HCT116 (cell line): ENCODE measurements at regions not wholly inside any gene's neighbourhood (a gene's known extent, or its start where the extent isn't known, plus 50 kb on each side); places are given as distances from the start of the nearest gene placed in this dataset.

ENCODE experiments used
- ATAC-seq: fragments of 200-7000 bp; cut with Tn5 transposase; 2 replicates; pipeline ENCODE4 v1.9.1; 2020; ENCODE audit warnings: mild to moderate bottlenecking, moderate library complexity
- BruUV-seq: library from RNA; stranded (reverse); fragments of 400-500 nt; replicated peaks from 2 replicates; lab custom pipeline; 2021; lab: Mats Ljungman, UMichigan
- CTCF ChIA-PET: fragments of 300-600 bp; sonication (Branson Sonifier 250); formaldehyde crosslinking; loops from one replicate; lab custom pipeline; 2021; ENCODE audit warnings: antibody characterized with exemption; lab: Charles Lee
- POLR2A ChIA-PET: fragments of 300-600, 350-600 bp; sonication (Branson Sonifier 250); formaldehyde crosslinking; loops from one replicate; lab custom pipeline; 2021; ENCODE audit warnings: antibody characterized with exemption; lab: Charles Lee
- RAD21 ChIA-PET, 2 experiments: fragments of 300-600 bp; sonication (Branson Sonifier 250); formaldehyde crosslinking; loops; one replicate each; lab custom pipeline; 2023; ENCODE audit warnings: low total read pairs in 2 of 2; ENCODE audit not compliant: uncharacterized antibody in 2 of 2, unreplicated experiment in 2 of 2, low non-redundant PET in 1 of 2; lab: Charles Lee
- DNase-seq: peaks from one replicate; pipeline ENCODE4 v3.0.0-alpha.2; 2010; ENCODE audit warnings: low read depth, low spot score
- H2AFZ ChIP-seq: fragments of 200-600 bp; shearing (Covaris generic), sonication (generic); 2 replicates; pipeline ENCODE4 v1.6.1; 2017; ENCODE audit warnings: low read depth, mixed run types, mixed read lengths, antibody characterized with exemption, low read length; ENCODE audit not compliant: poor library complexity, severe bottlenecking
- H3K27ac ChIP-seq: 2 replicates; pipeline ENCODE4 v1.5.1; 2012; ENCODE audit warnings: low read depth, low read length
- H3K27me3 ChIP-seq: fragments of 200-600 bp; sonication (generic); 2 replicates; pipeline ENCODE4 v1.6.1; 2016; ENCODE audit warnings: mixed run types, low read length, mixed read lengths; ENCODE audit not compliant: insufficient read depth
- H3K36me3 ChIP-seq, 2 experiments: fragments of 200-500 bp in 1 of 2; fragments of 200-600 bp in 1 of 2; sonication (Bioruptor generic) in 1 of 2; sonication (generic) in 1 of 2; 2 replicates each; pipeline versions ENCODE4 v1.5.1 to v1.6.1; 2014 to 2016; ENCODE audit warnings: low read length in 2 of 2, inconsistent platforms in 1 of 2, mixed read lengths in 1 of 2, mixed run types in 1 of 2; ENCODE audit not compliant: insufficient read depth in 2 of 2, control insufficient read depth in 1 of 2
- H3K4me1 ChIP-seq, 2 experiments: fragments of 200-600 bp in 1 of 2; sonication (generic) in 1 of 2; 2 replicates each; pipeline versions ENCODE4 v1.5.1 to v1.6.1; 2012 to 2017; ENCODE audit warnings: low read length in 2 of 2, inconsistent platforms in 1 of 2, mild to moderate bottlenecking in 1 of 2, mixed read lengths in 1 of 2, mixed run types in 1 of 2, moderate library complexity in 1 of 2; ENCODE audit not compliant: insufficient read depth in 2 of 2, control insufficient read depth in 1 of 2
- H3K4me2 ChIP-seq: fragments of 200-600 bp; sonication (generic); 2 replicates; pipeline ENCODE4 v1.6.1; 2017; ENCODE audit warnings: mixed run types, low read length, mixed read lengths
- H3K4me3 ChIP-seq, 2 experiments: fragments of 200-600 bp in 1 of 2; sonication (generic) in 1 of 2; replicated peaks in 1 of 2; 2 replicates each; pipeline ENCODE4 v1.5.1; 2011 to 2016; ENCODE audit warnings: low read length in 2 of 2, control low read depth in 1 of 2, low read depth in 1 of 2, mild to moderate bottlenecking in 1 of 2, mixed read lengths in 1 of 2, mixed run types in 1 of 2
- H3K79me2 ChIP-seq: fragments of 200-600 bp; sonication (generic); 2 replicates; pipeline ENCODE4 v1.6.1; 2017; ENCODE audit warnings: mild to moderate bottlenecking, mixed run types, low read length, moderate library complexity, mixed read lengths; ENCODE audit not compliant: insufficient read depth
- H3K9ac ChIP-seq: fragments of 200-600 bp; sonication (generic); 2 replicates; pipeline ENCODE4 v1.6.1; 2016; ENCODE audit warnings: low read length, mixed read lengths
- H3K9me2 ChIP-seq: fragments of 200-600 bp; sonication (generic), shearing (Covaris generic); 2 replicates; pipeline ENCODE4 v1.6.1; 2017; ENCODE audit warnings: mixed run types, mild to moderate bottlenecking, moderate library complexity; ENCODE audit not compliant: insufficient read depth
- H3K9me3 ChIP-seq, 2 experiments: fragments of 200-500 bp in 1 of 2; fragments of 200-600 bp in 1 of 2; sonication (Bioruptor generic) in 1 of 2; sonication (generic) in 1 of 2; 2 replicates each; pipeline ENCODE4 v1.6.1; 2014 to 2017; ENCODE audit warnings: low read length in 2 of 2, mixed read lengths in 2 of 2, inconsistent platforms in 1 of 2, low read depth in 1 of 2, mild to moderate bottlenecking in 1 of 2, mixed run types in 1 of 2, moderate library complexity in 1 of 2; ENCODE audit not compliant: control insufficient read depth in 1 of 2, insufficient read depth in 1 of 2
- H4K20me1 ChIP-seq: fragments of 200-600 bp; sonication (generic), shearing (Covaris generic); 2 replicates; pipeline ENCODE4 v1.6.1; 2017; ENCODE audit warnings: mixed run types, mild to moderate bottlenecking, moderate library complexity; ENCODE audit not compliant: insufficient read depth
- ATF3 ChIP-seq: IDR thresholded peaks from 2 replicates; pipeline ENCODE4 v1.6.1; 2012
- CBX3 ChIP-seq: IDR thresholded peaks from 2 replicates; pipeline ENCODE4 v1.6.1; 2012; ENCODE audit warnings: low read depth
- CEBPB ChIP-seq: IDR thresholded peaks from 2 replicates; pipeline ENCODE4 v1.6.1; 2012; ENCODE audit warnings: low read depth
- ELF1 ChIP-seq: IDR thresholded peaks from 2 replicates; pipeline ENCODE4 v1.6.1; 2012; ENCODE audit warnings: low read depth, borderline replicate concordance
- EZH2 ChIP-seq: fragments of 200-600 bp; sonication (generic); IDR thresholded peaks from 2 replicates; pipeline ENCODE4 v1.6.1; 2017; ENCODE audit warnings: antibody characterized with exemption, mixed run types
- EZH2phosphoT487 ChIP-seq: fragments of 200-600 bp; IDR thresholded peaks from 2 replicates; pipeline ENCODE4 v1.6.1; 2018; ENCODE audit warnings: antibody characterized with exemption, borderline replicate concordance
- FOSL1 ChIP-seq: IDR thresholded peaks from 2 replicates; pipeline ENCODE4 v1.6.1; 2012; ENCODE audit warnings: low read depth
- JUND ChIP-seq: IDR thresholded peaks from 2 replicates; pipeline ENCODE4 v1.6.1; 2012
- MAX ChIP-seq: IDR thresholded peaks from 2 replicates; pipeline ENCODE4 v1.6.1; 2012
- POLR2A ChIP-seq: IDR thresholded peaks from 2 replicates; pipeline ENCODE4 v1.7.0; 2011; ENCODE audit warnings: borderline replicate concordance; ENCODE audit not compliant: insufficient read depth, insufficient read length; ENCODE audit errors: extremely low read depth
- RAD21 ChIP-seq: IDR thresholded peaks from 2 replicates; pipeline ENCODE4 v1.6.1; 2012; ENCODE audit warnings: low read depth, mild to moderate bottlenecking
- REST ChIP-seq: IDR thresholded peaks from 2 replicates; pipeline ENCODE4 v1.6.1; 2012; ENCODE audit warnings: low read depth
- SIN3A ChIP-seq: IDR thresholded peaks from 2 replicates; pipeline ENCODE4 v1.6.1; 2012; ENCODE audit warnings: low read depth
- SP1 ChIP-seq: IDR thresholded peaks from 2 replicates; pipeline ENCODE4 v1.6.1; 2012; ENCODE audit warnings: low read depth
- SRF ChIP-seq: IDR thresholded peaks from 2 replicates; pipeline ENCODE4 v1.6.1; 2012; ENCODE audit warnings: low read depth
- TCF7L2 ChIP-seq: IDR thresholded peaks from 2 replicates; pipeline ENCODE4 v1.7.0; 2011; ENCODE audit warnings: borderline replicate concordance, inconsistent platforms; ENCODE audit not compliant: insufficient read depth, insufficient read length; ENCODE audit errors: extremely low read depth
- YY1 ChIP-seq: IDR thresholded peaks from 2 replicates; pipeline ENCODE4 v1.6.1; 2011; ENCODE audit warnings: low read length, low read depth, moderate library complexity, mild to moderate bottlenecking; ENCODE audit not compliant: insufficient replicate concordance; ENCODE audit errors: extremely low read depth
- ZBTB33 ChIP-seq: IDR thresholded peaks from 2 replicates; pipeline ENCODE4 v1.6.1; 2011; ENCODE audit warnings: mild to moderate bottlenecking, low read length, moderate library complexity; ENCODE audit not compliant: insufficient replicate concordance; ENCODE audit errors: extremely low read depth
- ZFX ChIP-seq: fragments of 450-650 bp; IDR thresholded peaks from 2 replicates; pipeline ENCODE4 v1.6.1; 2017
- ZNF274 ChIP-seq: fragments of 200-500 bp; sonication (Bioruptor generic); IDR thresholded peaks from 2 replicates; pipeline ENCODE4 v1.6.1; 2014; ENCODE audit warnings: mild to moderate bottlenecking, low read depth, low read length, inconsistent platforms
- intact Hi-C: fragments of 100-400 bp; cut with micrococcal nuclease; formaldehyde crosslinking; loops from 2 replicates; pipeline ENCODE4 v1.10.0; 2022

- DNase-seq (no peak), ATAC-seq (no peak)
- RAD21 ChIA-PET, result no interaction called here
- Histone ChIP-seq H3K9me3 (no peaks in the 10 kb centered on the region), H3K4me1 (peaks cover 7 to 20% of the 10 kb centered on the region in 2 experiments; a peak in 3 of 4 replicates), H2AFZ (no peak overlapping the region), H3K4me3 (no peak overlapping the region), H3K79me2 (no peaks in the 10 kb centered on the region), H3K9ac (no peak overlapping the region), H3K9me2 (no peaks in the 10 kb centered on the region), H3K27me3 (no peaks in the 10 kb centered on the region), H3K36me3 (no peaks in the 10 kb centered on the region), H3K27ac (no peak overlapping the region; the same call in 1 of the 2 replicates), H3K4me2 (no peak overlapping the region), H4K20me1 (no peaks in the 10 kb centered on the region)
- no peak for TF ChIP-seq POLR2A
- TF ChIP-seq CBX3, result no peak
- no peak for TF ChIP-seq ZNF274
- no peak for TF ChIP-seq SIN3A
- no peak for TF ChIP-seq ZBTB33
- no peak for TF ChIP-seq ATF3
- TF ChIP-seq YY1, result no peak
- TF ChIP-seq EZH2phosphoT487, result no peak
- no peak for TF ChIP-seq TCF7L2
- TF ChIP-seq SP1, result no peak
- TF ChIP-seq REST, result no peak
- no peak for TF ChIP-seq ZFX
- no peak for TF ChIP-seq JUND
- TF ChIP-seq MAX, result no peak
- no peak for TF ChIP-seq ELF1
- TF ChIP-seq FOSL1, result no peak
- no peak for TF ChIP-seq EZH2
- TF ChIP-seq RAD21, result no peak
- TF ChIP-seq SRF, result no peak
- TF ChIP-seq CEBPB, result no peak
- POLR2A ChIA-PET, result no interaction called here
- CTCF ChIA-PET, result no interaction called here
- BruUV-seq, result no TSS peak
- intact Hi-C loops, result no loop called here
Observed at GRCh38 chr6:133613211-133613610, 275.7 kb upstream of the TCF21 start.
